ENCODE measurements at regions not wholly inside any gene's neighbourhood (a gene's known extent, or its start where the extent isn't known, plus 50 kb on each side); places are given as distances from the start of the nearest gene placed in this dataset.

DNA sequence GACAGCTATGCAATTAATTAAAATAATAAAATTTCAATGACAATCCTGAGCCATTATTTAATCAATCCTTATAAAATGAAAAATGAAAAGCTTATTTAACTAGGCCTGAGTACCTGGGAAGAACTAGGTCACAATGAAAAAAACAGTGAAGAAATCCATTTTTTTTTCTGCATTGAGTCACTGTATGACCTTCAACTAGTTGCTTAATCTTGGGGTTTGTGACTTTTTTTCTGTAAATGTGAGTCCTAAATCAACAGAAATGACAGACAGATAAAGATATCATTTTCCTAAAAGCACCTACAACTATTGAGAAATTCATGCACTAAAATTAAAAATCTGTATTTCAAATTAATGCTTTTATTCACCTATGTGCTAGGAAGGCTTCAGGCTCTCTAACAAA lies 96.8 kb downstream of the TMEM26 start:
- no peak for DNase-seq
- no peak overlapping the region for H3K27ac ChIP-seq
- no peak overlapping the region for H3K4me3 ChIP-seq
- no peaks in the 10 kb centered on the region for H3K27me3 ChIP-seq
- intact Hi-C loops (cut with DNase I; ENCODE audit: low total_unique reads): no loop called here
- no peak for TF ChIP-seq POLR2A (IDR thresholded peaks at IDR 0.05)
- TF ChIP-seq, protein P1, sequence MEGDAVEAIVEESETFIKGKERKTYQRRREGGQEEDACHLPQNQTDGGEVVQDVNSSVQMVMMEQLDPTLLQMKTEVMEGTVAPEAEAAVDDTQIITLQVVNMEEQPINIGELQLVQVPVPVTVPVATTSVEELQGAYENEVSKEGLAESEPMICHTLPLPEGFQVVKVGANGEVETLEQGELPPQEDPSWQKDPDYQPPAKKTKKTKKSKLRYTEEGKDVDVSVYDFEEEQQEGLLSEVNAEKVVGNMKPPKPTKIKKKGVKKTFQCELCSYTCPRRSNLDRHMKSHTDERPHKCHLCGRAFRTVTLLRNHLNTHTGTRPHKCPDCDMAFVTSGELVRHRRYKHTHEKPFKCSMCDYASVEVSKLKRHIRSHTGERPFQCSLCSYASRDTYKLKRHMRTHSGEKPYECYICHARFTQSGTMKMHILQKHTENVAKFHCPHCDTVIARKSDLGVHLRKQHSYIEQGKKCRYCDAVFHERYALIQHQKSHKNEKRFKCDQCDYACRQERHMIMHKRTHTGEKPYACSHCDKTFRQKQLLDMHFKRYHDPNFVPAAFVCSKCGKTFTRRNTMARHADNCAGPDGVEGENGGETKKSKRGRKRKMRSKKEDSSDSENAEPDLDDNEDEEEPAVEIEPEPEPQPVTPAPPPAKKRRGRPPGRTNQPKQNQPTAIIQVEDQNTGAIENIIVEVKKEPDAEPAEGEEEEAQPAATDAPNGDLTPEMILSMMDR (IDR thresholded peaks at IDR 0.05): no peak
- no peaks in the 10 kb centered on the region for H3K36me3 ChIP-seq (ENCODE audit: low read depth, missing control alignments)
- no peaks in the 10 kb centered on the region for H3K9me3 ChIP-seq
- no peaks in the 10 kb centered on the region for H3K4me1 ChIP-seq

DNA sequence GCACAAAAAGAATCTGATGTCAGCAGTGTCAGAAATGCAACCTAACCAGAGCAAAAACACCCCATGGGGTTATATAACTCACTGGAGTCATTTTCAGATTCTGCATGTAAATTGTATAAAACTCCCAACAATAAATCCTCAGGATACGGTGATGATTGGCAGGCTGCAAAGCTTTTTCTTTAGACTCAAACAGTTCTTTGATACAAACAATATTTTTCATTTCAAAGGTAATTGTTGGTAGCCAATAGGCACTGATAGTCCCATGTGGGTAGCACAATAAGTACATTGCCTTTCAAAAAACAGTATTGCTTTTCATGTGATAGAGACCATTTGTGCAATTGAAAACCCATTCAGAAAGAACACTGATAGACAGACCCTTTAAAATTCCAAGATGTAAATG lies 98.0 kb downstream of the TMEM26 start:
- TF ChIP-seq POLR2A (IDR thresholded peaks at IDR 0.05): no peak
- TF ChIP-seq, protein P1 (IDR thresholded peaks at IDR 0.05): no peak
- no peaks in the 10 kb centered on the region for H3K27me3 ChIP-seq
- H3K4me3 ChIP-seq: no peak overlapping the region
- H3K27ac ChIP-seq: no peak overlapping the region
- no peaks in the 10 kb centered on the region for H3K4me1 ChIP-seq
- no peaks in the 10 kb centered on the region for H3K9me3 ChIP-seq
- DNase-seq: no peak
- 80 to 86% methylated on average over 1 of the region's 1 CpG for WGBS, 2 donors
- intact Hi-C loops (cut with DNase I; ENCODE audit: low total_unique reads): no loop called here
- no peaks in the 10 kb centered on the region for H3K36me3 ChIP-seq (ENCODE audit: low read depth, missing control alignments)

DNA sequence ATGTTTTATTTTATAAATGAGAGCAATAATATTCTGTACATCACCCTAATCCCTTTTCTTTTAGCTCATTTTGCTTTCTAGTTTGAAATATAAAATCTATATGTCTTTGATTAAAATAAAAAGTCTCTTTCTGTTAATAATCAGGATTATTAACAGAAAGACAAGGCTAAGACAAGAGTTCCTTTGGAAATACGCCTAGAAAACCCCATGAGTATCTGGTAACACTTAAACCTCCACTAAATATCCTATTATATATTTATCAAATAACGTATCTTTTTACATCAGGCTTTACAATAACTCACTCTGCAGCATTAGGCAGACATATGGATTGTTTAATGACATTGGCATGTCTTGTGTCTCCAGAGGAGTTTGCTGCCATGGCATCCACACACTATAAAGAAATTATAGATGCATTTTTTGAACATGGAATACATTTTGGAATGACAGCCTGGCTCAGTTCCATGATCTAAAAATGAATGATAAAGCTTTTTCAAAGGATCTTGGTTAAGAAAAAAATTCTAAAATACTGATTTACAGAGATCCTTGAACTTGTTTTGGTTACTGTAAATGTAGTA lies 98.7 kb downstream of the TMEM26 start:
- DNase-seq: no peak
- 71 to 81% methylated on average over 2 of the region's 2 CpGs for WGBS, 2 donors
- TF ChIP-seq POLR2A (IDR thresholded peaks at IDR 0.05): no peak
- TF ChIP-seq, protein P1 (IDR thresholded peaks at IDR 0.05): no peak

DNA sequence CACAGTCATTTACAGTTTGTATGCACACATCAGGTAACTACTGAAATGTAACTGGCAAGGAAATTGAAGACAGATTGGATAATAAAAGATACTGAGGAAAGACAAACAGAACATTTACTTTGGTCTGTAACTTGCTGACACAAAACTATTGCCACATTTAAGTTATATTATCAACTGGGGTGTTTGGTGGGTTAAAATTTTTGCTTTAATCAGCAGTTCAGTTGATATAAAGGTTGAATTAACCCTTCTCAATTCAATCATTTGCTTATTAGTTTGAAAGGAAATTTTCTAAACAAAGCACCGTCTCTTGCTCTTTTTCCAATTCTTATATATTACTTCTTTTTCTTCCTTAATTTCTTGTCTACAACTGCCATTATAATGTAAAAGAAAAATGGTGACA lies 102.4 kb downstream of the TMEM26 start:
- Histone ChIP-seq H3K27ac (no peak overlapping the region), H3K4me1 (no peaks in the 10 kb centered on the region), H3K4me3 (no peak overlapping the region), H3K36me3 (ENCODE audit: low read depth, missing control alignments) (no peaks in the 10 kb centered on the region), H3K27me3 (no peaks in the 10 kb centered on the region), H3K9me3 (no peaks in the 10 kb centered on the region)
- WGBS, 2 donors: 94 to 100% methylated on average over 1 of the region's 1 CpG
- intact Hi-C loops (cut with DNase I; ENCODE audit: low total_unique reads): no loop called here
- TF ChIP-seq POLR2A (IDR thresholded peaks at IDR 0.05): no peak
- no peak for DNase-seq

More for the DNA sequence above, 98.7 kb downstream of the TMEM26 start:
- no peak overlapping the region for H3K27ac ChIP-seq
- no peaks in the 10 kb centered on the region for H3K4me1 ChIP-seq
- no peaks in the 10 kb centered on the region for H3K27me3 ChIP-seq
- H3K4me3 ChIP-seq: no peak overlapping the region
- H3K9me3 ChIP-seq: no peaks in the 10 kb centered on the region
- no peaks in the 10 kb centered on the region for H3K36me3 ChIP-seq (ENCODE audit: low read depth, missing control alignments)
- intact Hi-C loops (cut with DNase I; ENCODE audit: low total_unique reads): no loop called here

DNA sequence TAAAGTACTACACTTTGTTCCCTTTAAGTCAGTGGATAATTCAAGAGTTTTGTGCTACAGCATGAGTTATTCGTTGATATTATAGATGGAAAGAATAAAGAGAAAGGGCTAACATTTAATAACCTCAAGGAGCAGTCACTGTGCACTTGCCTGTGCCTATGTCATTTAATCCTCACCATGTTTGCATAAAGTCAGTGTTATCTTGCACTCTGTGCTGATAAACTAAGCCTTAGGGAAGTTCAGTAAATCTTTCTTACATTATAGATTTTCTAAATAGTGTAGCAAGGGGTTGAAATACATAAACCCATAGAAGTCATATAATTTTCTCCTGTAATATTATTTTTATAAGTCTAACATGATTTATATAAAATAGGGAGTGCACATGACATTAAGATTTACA lies 103.1 kb downstream of the TMEM26 start:
- Histone ChIP-seq H3K27me3 (no peaks in the 10 kb centered on the region), H3K4me3 (no peak overlapping the region), H3K4me1 (no peaks in the 10 kb centered on the region), H3K27ac (no peak overlapping the region), H3K9me3 (no peaks in the 10 kb centered on the region), H3K36me3 (ENCODE audit: low read depth, missing control alignments) (no peaks in the 10 kb centered on the region)
- intact Hi-C loops (cut with DNase I; ENCODE audit: low total_unique reads): no loop called here
- WGBS, 2 donors: 0% methylated on average over 1 of the region's 1 CpG
- DNase-seq: no peak
- TF ChIP-seq, protein P1 (IDR thresholded peaks at IDR 0.05): no peak
- TF ChIP-seq POLR2A (IDR thresholded peaks at IDR 0.05): no peak

Data from testis (tissue), 2 donors.